ENCODE measurements at regions not wholly inside any gene's neighbourhood (a gene's known extent, or its start where the extent isn't known, plus 50 kb on each side); places are given as distances from the start of the nearest gene placed in this dataset.

DNA sequence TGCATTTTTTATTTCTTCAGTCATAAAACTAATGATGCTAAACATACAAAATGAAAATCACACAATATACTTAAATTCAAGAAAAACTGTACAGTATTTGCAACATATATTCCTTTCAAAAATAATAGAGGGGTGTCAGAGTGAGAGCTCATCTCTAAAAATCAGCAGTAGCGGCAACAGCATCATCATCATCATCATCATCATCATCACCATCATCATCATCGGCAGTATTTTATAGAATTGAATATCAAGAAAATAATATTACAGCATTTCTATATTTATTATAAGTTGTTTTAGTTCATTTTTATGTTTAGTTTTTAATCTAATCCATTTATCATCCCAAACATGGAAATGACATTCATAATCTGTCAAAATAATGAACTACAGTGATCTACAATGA is 67.4 kb upstream of the PPP1R3A start:
- ATAC-seq, result no peak
- H3K9me3 Mint-ChIP-seq, result no peaks in the 10 kb centered on the region
- H3K27ac Mint-ChIP-seq, result no peak overlapping the region
- H3K4me1 Mint-ChIP-seq, result no peaks in the 10 kb centered on the region
- no peaks in the 10 kb centered on the region for H3K36me3 Mint-ChIP-seq
- peaks cover 8% of the 10 kb centered on the region for H3K27me3 Mint-ChIP-seq
- H3K4me3 Mint-ChIP-seq, result no peak overlapping the region

DNA sequence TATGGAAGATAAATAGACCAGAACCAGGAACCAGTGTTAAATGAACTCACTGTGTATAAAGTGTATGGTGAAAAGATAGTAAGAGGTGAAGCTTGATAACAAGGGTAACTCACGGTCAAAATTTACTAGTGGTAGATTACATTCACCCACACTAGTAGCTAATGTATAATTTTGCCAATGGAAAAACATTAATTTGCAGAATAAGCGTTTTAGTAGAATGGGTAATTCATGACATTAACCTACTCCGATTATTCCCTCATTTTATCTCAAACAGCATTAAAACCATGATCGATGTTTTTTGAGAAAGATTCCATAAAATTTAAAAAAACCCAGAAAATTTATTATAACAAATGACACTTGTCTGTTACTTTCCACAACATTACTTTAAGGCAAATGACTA is 57.7 kb upstream of the PPP1R3A start:
- H3K27ac Mint-ChIP-seq, result no peak overlapping the region
- no peaks in the 10 kb centered on the region for H3K4me1 Mint-ChIP-seq
- ATAC-seq, result no peak
- no peak overlapping the region for H3K4me3 Mint-ChIP-seq
- no peaks in the 10 kb centered on the region for H3K36me3 Mint-ChIP-seq
- peaks cover 8% of the 10 kb centered on the region for H3K27me3 Mint-ChIP-seq
- no peaks in the 10 kb centered on the region for H3K9me3 Mint-ChIP-seq

DNA sequence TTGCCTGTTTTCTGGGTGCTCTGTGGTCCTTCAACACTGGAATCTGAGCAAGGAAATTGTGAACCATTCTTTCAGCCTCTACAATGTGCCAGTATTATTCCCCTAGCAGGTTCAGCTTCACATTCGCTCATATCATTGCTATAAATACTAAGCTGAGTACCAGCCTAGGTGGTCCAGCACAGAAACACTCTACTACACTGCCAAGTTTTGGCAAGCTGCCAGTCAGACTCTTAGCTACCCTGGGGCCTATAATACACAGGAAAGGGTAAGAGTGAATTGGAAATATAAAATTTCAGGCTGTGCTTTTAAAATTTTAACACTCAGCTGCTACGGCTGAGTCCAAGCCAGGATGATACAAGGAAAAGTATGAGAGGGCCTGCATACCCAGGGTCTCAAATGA is 49.9 kb upstream of the PPP1R3A start:
- Mint-ChIP-seq H3K4me3 (no peak overlapping the region), H3K9me3 (peaks cover 2% of the 10 kb centered on the region), H3K27ac (no peak overlapping the region), H3K27me3 (no peaks in the 10 kb centered on the region), H3K4me1 (no peaks in the 10 kb centered on the region), H3K36me3 (no peaks in the 10 kb centered on the region)
- ATAC-seq, result no peak
